ENCODE measurements at regions not wholly inside any gene's neighbourhood (a gene's known extent, or its start where the extent isn't known, plus 50 kb on each side); places are given as distances from the start of the nearest gene placed in this dataset.

DNA sequence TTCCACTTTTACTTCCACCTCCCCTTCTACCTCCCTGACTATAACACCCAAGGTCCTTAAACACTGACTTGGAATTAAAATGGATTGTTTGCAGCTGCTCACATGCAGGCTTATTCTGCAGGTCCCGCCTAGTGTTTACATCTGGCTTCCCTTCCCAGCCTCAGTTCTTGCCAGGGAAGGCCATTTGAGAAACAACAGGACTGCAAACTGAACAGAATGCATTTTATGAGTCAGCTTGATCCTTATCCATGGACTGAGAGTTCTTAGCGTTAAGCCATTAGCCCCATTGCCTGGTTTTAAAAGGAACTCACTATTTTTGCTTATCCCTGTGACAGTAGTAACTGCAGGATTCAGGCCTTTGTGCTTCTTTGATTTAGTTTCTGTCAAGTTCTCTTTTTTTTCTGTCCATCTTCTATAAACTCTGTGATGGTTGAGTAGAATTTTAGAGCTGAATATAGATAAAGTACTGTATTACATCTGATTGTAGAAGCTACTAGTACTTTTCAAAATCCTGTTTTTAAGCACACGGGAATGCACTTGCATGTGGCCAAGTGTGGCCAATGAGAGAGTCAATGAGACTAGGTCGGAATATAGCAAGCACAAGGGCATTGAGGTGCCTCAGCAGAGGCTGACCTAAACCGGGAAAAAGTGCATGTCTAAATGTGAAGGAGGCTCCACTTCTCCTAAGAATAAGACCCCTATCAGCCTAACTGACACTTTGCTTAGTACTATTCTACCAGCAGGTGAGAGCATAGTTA is 106.4 kb downstream of the TUSC7 start:
- no peak for TF ChIP-seq EZH2phosphoT487 (IDR thresholded peaks at IDR 0.05; ENCODE audit: insufficient read depth, low read depth)
- TF ChIP-seq EZH2 (IDR thresholded peaks at IDR 0.05; ENCODE audit: insufficient read depth, poor library complexity, severe bottlenecking): no peak

Data from GM23248 (cell line).